ENCODE measurements at regions not wholly inside any gene's neighbourhood (a gene's known extent, or its start where the extent isn't known, plus 50 kb on each side); places are given as distances from the start of the nearest gene placed in this dataset.
A peak's percentile ranks its signal among the peaks of the same experiment; 100 is the strongest.

DNA sequence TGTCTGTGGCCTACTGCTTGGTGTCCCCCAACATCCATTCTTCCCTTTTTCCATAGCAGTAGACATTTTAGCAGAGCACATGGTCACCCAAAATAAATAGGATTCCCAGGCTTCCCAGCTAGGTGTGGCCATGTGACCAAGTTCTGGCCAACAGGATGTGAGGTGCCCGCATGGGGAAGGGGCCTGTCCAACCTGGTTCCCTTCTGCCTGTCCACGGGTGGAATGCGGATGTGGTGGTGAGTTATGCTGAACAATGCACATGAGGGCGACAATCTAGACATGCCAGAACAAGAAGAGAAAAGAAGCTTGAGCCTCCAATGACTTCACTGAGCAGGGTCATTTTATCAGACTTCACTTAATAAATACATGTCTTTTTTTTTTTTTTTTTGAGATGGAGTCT lies 77.6 kb upstream of the DLG1 start:
- TF ChIP-seq, protein P1, sequence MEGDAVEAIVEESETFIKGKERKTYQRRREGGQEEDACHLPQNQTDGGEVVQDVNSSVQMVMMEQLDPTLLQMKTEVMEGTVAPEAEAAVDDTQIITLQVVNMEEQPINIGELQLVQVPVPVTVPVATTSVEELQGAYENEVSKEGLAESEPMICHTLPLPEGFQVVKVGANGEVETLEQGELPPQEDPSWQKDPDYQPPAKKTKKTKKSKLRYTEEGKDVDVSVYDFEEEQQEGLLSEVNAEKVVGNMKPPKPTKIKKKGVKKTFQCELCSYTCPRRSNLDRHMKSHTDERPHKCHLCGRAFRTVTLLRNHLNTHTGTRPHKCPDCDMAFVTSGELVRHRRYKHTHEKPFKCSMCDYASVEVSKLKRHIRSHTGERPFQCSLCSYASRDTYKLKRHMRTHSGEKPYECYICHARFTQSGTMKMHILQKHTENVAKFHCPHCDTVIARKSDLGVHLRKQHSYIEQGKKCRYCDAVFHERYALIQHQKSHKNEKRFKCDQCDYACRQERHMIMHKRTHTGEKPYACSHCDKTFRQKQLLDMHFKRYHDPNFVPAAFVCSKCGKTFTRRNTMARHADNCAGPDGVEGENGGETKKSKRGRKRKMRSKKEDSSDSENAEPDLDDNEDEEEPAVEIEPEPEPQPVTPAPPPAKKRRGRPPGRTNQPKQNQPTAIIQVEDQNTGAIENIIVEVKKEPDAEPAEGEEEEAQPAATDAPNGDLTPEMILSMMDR (IDR thresholded peaks at IDR 0.05) = no peak
- ATAC-seq = no peak
- intact Hi-C loops (cut with DNase I) = loop anchor here (5.0 kb wide), 1 partner anchor 119 kb away; no protein-coding TSS in a partner anchor
- Histone ChIP-seq H3K4me1 (peaks cover 7% of the 10 kb centered on the region), H3K27me3 (ENCODE audit: insufficient read depth in 3 of 3, low read length in 2 of 3) (no peaks in the 10 kb centered on the region), H3K27ac (no peak overlapping the region), H3K4me3 (no peak overlapping the region), H3K9me3 (no peaks in the 10 kb centered on the region), H3K36me3 (ENCODE audit: insufficient read depth in 1 of 2, low read depth in 1 of 2) (no peaks in the 10 kb centered on the region)
- WGBS, 3 donors = 94 to 96% (median 96%) methylated on average over 4 of the region's 4 CpGs
- no peak for DNase-seq

GRCh38 chr3:197375001-197375441 lies 76.6 kb upstream of the DLG1 start:
- ATAC-seq (peak; percentile 72 to 82 (median 78)), DNase-seq (no peak)
- no peak overlapping the region for H3K27ac ChIP-seq
- H3K9me3 ChIP-seq = no peaks in the 10 kb centered on the region
- H3K27me3 ChIP-seq (ENCODE audit: insufficient read depth in 3 of 3, low read length in 2 of 3) = no peaks in the 10 kb centered on the region
- H3K4me3 ChIP-seq = no peak overlapping the region
- WGBS, 3 donors = 51 to 64% (median 52%) methylated on average over 11 of the region's 11 CpGs
- H3K4me1 ChIP-seq = no peaks in the 10 kb centered on the region
- TF ChIP-seq, protein P1 (IDR thresholded peaks at IDR 0.05) = no peak
- intact Hi-C loops (cut with DNase I) = loop anchor here (5.0 kb wide), 1 partner anchor 118 kb away; no protein-coding TSS in a partner anchor
- H3K36me3 ChIP-seq (ENCODE audit: insufficient read depth in 1 of 2, low read depth in 1 of 2) = no peaks in the 10 kb centered on the region

DNA sequence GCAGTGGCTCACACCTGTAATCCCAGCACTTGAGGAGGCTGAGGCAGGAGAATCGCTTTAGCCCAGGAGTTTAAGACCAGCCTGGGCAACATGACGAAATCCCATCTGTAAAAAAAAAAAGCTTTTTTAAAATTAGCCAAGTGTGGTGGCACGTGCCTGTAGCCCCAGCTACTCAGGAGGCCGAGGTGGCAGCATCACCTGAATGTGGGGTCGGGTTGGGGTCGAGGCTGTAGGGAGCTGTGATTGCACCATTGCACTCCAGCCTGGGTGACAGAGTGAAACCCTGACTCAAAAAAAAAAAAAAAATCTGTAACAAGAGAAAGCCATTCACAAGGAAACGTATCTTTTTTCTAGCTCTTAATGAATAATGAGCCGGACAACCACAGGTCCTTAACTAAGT lies 74.7 kb upstream of the DLG1 start:
- intact Hi-C loops (cut with DNase I) = no loop called here
- H3K4me1 ChIP-seq = no peaks in the 10 kb centered on the region
- ATAC-seq = no peak
- H3K36me3 ChIP-seq (ENCODE audit: insufficient read depth in 1 of 2, low read depth in 1 of 2) = no peaks in the 10 kb centered on the region
- H3K27me3 ChIP-seq (ENCODE audit: insufficient read depth in 3 of 3, low read length in 2 of 3) = no peaks in the 10 kb centered on the region
- no peaks in the 10 kb centered on the region for H3K9me3 ChIP-seq
- 92 to 98% (median 96%) methylated on average over 8 of the region's 8 CpGs for WGBS, 3 donors
- H3K27ac ChIP-seq = no peak overlapping the region
- no peak overlapping the region for H3K4me3 ChIP-seq
- TF ChIP-seq, protein P1 (IDR thresholded peaks at IDR 0.05) = no peak
- no peak for DNase-seq

DNA sequence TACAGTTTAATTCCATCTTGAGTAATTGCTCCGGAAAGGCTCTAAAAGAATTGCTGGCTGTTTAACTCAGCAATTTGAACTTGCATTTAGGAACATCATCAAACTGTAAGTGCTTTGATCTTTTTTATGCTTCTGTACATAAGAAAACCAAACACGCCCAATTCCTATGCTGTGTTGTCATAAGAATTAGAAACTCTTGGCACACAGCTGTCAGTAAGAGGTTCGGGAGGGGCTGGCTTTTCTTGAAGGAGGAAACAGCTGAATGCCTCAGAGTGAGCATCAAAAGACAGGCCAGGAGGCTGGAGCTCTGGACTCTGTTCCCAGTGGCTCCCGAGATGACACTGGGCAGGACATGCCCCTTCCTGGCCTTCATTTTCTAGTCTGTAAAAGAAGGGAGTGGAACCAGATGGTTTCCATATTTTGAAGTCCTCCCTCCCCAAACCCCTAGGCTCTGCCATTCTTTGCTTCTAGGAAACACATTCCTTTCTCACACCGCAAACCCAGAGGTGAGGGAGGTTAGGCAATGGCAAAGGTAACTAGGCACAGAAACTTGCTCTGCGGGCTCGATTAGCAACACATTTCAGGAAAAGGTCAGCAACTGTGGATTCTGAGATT lies 73.7 kb upstream of the DLG1 start:
- Histone ChIP-seq H3K36me3 (ENCODE audit: insufficient read depth in 1 of 2, low read depth in 1 of 2) (no peaks in the 10 kb centered on the region), H3K9me3 (no peaks in the 10 kb centered on the region), H3K27me3 (ENCODE audit: insufficient read depth in 3 of 3, low read length in 2 of 3) (no peaks in the 10 kb centered on the region), H3K4me1 (no peaks in the 10 kb centered on the region), H3K27ac (no peak overlapping the region), H3K4me3 (no peak overlapping the region)
- ATAC-seq (no peak), DNase-seq (no peak)
- 65 to 73% (median 67%) methylated on average over 7 of the region's 7 CpGs for WGBS, 3 donors
- TF ChIP-seq, protein P1 (IDR thresholded peaks at IDR 0.05) = no peak
- intact Hi-C loops (cut with DNase I) = no loop called here

GRCh38 chr3:197371591-197372046 lies 73.2 kb upstream of the DLG1 start:
- H3K4me3 ChIP-seq = no peak overlapping the region
- TF ChIP-seq, protein P1 (IDR thresholded peaks at IDR 0.05) = no peak
- ATAC-seq (no peak), DNase-seq (no peak)
- H3K9me3 ChIP-seq = no peaks in the 10 kb centered on the region
- no peaks in the 10 kb centered on the region for H3K27me3 ChIP-seq (ENCODE audit: insufficient read depth in 3 of 3, low read length in 2 of 3)
- no peak overlapping the region for H3K27ac ChIP-seq
- H3K36me3 ChIP-seq (ENCODE audit: insufficient read depth in 1 of 2, low read depth in 1 of 2) = no peaks in the 10 kb centered on the region
- peaks cover 4% of the 10 kb centered on the region for H3K4me1 ChIP-seq
- WGBS, 3 donors = 45 to 87% (median 74%) methylated on average over 1 of the region's 1 CpG
- intact Hi-C loops (cut with DNase I) = no loop called here
